Inferior parietal cortex (tissue), 1 donor: ENCODE measurements at regions not wholly inside any gene's neighbourhood (a gene's known extent, or its start where the extent isn't known, plus 50 kb on each side); places are given as distances from the start of the nearest gene placed in this dataset.

Experiments used
- DNase-seq: peaks from one replicate; pipeline ENCODE4 v3.0.0-alpha.2; 2016; ENCODE audit errors: extremely low spot score

GRCh38 chr7:17520941-17521340 lies 222.5 kb downstream of the AHR start:
- DNase-seq, result no peak

- DNase-seq, result no peak
Observed at GRCh38 chr7:17521437-17521836, 223.0 kb downstream of the AHR start.

- DNase-seq, result no peak
Observed at GRCh38 chr7:17523813-17524739, 225.6 kb downstream of the AHR start.

DNA sequence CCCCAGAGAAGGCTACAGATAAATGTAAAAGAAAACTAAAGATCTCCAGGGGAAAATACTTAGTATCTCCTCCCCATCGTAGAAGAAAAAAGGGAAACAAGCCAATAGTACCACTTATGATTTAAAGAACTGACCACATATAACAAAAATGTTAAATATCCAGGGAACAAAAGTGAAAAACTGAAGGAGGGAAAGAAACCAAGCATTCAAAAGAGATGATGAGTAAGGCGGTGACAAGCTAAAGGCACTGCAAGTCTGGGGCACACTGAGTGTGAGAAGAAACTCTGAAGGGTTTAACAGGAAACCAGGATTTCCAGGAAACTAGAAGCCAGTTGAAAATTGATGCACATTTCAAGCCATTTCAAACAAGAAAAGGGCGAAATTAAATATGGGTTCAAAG lies 226.3 kb downstream of the AHR start:
- DNase-seq, result no peak

- DNase-seq, result no peak
Observed at GRCh38 chr7:17526621-17527020, 228.2 kb downstream of the AHR start.

DNA sequence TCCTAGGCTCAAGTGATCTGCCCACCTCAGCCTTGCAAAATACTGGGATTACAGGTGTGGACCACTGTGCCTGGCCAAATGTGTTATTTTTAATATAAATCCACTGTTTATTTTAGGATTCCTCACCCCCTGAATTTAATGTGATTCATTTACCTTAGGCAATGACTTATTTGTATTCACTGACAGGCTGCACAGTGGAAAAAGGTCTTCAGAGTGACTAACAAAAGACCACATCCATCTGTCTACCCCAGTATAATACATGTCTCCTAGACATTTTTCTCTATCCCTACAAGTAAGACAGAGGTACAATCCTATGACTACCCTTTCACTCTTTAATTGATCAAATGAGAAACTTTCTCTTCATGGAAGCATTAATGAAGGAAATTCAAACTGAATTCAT lies 230.2 kb downstream of the AHR start:
- DNase-seq, result no peak

GRCh38 chr7:17530244-17530643 lies 231.8 kb downstream of the AHR start:
- no peak for DNase-seq

GRCh38 chr7:17530741-17531421 lies 232.4 kb downstream of the AHR start:
- peak; percentile 22 for DNase-seq

GRCh38 chr7:17532861-17533404 lies 234.5 kb downstream of the AHR start:
- DNase-seq, result no peak

- DNase-seq, result no peak
Observed at GRCh38 chr7:17534348-17534747, 235.9 kb downstream of the AHR start.

DNA sequence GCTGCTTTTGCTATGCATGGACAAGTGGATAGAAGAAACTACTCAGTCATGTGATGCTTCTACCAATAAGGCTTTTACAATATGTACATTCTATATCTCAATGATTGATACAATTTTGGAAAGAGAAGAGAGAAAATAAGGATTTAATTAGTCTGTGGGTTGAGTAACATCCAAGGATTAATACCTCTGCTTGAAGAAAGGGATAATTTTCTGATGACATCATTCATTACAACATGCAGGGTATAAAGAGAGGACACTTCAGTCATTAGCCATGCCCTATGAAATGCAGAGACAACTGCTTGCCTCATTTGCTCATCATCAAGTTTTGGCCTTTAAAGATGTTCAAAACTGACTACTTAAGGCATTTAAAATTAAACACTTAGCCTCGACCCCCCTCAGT lies 237.3 kb downstream of the AHR start:
- DNase-seq, result no peak

- no peak for DNase-seq
Observed at GRCh38 chr7:17544401-17544800, 245.9 kb downstream of the AHR start.

GRCh38 chr7:17545348-17545747 lies 246.9 kb downstream of the AHR start:
- DNase-seq, result no peak

DNA sequence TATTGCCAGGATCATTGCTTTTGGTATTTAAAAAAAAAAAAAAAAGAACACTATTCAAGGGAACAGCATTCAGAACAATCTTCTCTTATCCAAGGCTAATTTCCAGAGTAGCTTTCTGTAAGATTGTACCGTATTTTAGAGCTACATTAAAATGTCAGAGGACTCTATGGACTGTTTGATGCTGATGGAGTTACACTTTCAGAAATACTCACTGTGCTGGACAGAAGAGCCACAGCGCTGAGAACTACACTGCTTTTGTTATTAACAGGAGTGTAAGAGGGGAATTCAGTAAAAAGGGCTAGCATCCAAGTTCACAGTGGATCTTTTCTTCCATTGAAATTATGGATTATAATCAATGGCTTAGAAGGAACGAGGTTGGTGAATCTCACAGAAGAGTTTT lies 247.7 kb downstream of the AHR start:
- DNase-seq, result no peak

- DNase-seq, result no peak
Observed at GRCh38 chr7:17546592-17546991, 248.1 kb downstream of the AHR start.

DNA sequence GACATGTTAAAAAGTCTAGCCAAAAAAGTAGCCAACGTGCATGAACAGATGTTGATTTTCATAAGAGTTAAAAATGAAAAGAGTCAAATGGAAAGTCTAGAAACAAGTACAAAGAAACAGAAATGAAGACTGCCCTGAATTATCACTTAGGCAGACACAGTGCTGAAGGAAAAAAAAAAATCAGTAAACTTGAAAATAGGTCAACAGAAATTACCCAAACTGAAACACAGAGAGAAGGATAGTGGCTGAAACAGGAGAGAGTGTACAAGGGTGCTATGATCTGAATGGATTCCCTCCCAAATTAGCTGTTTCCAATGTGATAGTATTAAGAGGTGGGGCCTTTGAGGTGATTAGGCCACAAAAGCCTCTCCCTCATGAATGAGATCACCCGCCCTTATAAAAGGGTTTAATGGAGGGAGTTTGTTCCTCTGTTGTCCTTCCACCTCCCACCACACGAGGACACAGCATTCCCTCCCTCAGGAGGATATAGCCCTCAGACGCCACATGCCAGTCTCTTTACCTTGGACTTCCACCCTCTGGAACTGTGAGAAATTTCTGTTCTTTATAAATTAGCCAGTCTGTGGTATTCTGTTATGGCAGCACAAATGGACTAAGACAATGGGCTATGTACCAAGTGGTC lies 249.7 kb downstream of the AHR start:
- no peak for DNase-seq

DNA sequence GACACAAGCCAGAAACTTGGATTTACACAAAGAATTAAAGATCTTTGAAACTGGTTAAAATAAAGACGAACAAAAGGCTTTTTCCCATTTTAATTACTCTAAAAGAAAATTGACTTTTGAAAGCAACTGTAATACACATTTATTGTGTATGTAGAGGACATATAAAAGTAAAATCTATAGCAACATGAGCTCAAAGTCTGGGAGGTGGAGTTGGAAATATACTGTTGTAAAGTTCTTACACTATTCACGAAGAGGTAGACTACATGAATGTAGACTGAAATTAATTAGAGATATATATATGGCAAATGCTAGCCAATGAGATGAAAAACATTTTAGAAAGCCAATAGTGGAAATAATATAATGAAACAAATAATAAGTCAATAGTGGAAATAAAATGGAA lies 251.0 kb downstream of the AHR start:
- no peak for DNase-seq

DNA sequence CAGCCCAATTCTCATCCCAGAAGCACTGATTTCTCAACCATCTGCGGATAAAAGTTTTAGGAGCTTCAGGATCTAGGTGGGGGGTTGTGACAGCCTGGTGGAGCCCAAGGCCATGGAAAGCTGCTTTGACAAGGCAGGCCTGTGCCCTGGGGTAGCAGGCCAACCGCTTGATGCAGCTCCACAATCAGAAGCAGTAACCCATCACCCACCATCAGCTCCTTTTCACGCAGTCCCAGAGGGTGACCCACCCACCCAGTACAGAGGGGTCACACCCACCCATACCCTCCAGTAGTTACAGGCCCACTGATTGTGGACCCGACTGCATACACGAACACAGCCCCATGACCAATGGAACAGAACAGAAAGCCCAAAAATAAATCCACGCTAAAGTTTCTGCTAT lies 253.9 kb downstream of the AHR start:
- no peak for DNase-seq

- DNase-seq, result no peak
Observed at GRCh38 chr7:17552952-17553351, 254.5 kb downstream of the AHR start.

DNA sequence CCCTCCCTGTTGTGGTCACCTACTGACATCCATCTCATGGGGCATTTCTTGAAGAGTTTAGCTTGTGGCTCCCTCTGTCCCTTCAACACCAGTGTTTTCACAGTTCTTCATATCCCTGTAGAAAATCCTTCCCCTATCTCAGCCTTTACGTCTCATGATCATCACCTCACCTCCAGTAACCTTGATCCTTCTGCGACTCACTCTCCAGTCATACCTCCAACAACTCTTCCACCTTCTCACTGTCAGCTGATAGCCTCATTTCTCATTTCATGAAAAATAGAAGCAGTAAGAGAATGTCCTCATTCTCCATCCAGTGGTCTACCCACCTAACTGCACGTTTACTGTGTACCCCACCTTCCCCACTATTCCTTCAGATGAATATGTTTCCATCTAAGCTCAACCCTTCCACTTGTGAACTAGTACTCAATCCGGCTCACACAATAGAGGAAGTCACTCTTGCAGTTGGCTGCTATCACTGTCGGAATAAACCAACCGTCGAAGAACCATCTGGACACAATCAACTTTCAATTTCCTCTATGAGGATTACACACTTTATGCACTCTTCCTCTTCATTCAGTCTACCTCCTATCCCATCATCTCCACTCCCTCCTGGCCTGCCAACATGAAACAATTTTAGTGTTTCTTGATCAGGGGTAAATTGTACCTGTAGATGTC lies 256.0 kb downstream of the AHR start:
- DNase-seq, result no peak

DNA sequence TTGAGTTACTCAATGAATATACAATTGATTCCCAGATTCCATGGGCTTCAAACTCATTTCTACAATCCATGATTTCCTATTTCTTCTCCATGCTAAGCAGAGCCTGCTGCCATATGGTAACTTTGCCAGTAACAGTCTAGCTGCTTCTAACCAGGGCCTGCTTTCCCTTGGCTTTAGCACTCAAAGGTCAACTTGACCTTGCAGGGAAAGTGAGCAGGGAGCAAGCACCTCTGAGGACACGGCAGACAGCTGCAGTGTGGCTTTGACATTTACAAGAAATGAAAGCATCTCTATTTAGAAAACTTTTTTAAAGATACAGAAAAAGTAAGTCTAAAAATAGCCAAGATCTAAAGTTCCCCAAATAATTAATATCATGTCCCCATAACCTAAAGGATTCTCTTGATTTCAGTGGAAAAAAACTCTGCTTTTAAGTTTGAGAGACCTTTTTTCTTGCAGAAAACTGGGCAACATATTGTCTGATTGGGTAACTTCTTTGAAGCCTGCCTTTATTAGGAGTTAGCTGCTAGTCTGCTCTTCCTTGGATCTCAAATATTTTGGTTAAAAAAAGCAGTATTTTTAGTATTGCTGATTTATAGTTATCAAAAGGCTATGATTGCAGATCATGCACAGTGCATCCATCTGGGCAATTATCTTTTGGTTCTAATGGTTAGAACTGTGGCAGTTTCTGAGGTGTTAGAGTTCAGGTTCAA lies 257.9 kb downstream of the AHR start:
- no peak for DNase-seq
